CD14-positive monocyte (primary cell): ENCODE measurements at regions not wholly inside any gene's neighbourhood (a gene's known extent, or its start where the extent isn't known, plus 50 kb on each side); places are given as distances from the start of the nearest gene placed in this dataset.

Experiments
- DNase-seq, 3 donors: peaks; one replicate each; pipeline ENCODE4 v3.0.0-alpha.2; 2011 to 2022
- H2AFZ ChIP-seq: 2 replicates; pipeline ENCODE4 v1.6.0; 2012; ENCODE audit warnings: mild to moderate bottlenecking, low read depth, low read length, inconsistent platforms; ENCODE audit not compliant: insufficient read depth, poor library complexity, severe bottlenecking
- H3K27ac ChIP-seq, 2 donors: 1 replicate in 1 of 2; 2 replicates in 1 of 2; pipeline ENCODE4 v1.5.1; 2012 to 2013; ENCODE audit warnings: low read length in 2 of 2, control low read depth in 1 of 2, inconsistent platforms in 1 of 2, low read depth in 1 of 2, mild to moderate bottlenecking in 1 of 2
- H3K27me3 ChIP-seq, 2 donors: one replicate each; pipeline versions ENCODE4 v1.6.0 to v1.6.1; 2011 to 2013; ENCODE audit warnings: low read length in 2 of 2; ENCODE audit not compliant: control insufficient read depth in 2 of 2, insufficient read depth in 2 of 2
- H3K36me3 ChIP-seq, 2 donors: replicated peaks in 1 of 2; 1 replicate in 1 of 2; 2 replicates in 1 of 2; pipeline versions ENCODE4 v1.5.1 to v1.6.1; 2012 to 2013; ENCODE audit warnings: low read length in 2 of 2, control low read depth in 1 of 2, inconsistent platforms in 1 of 2, mild to moderate bottlenecking in 1 of 2; ENCODE audit not compliant: insufficient read depth in 2 of 2, control insufficient read depth in 1 of 2
- H3K4me1 ChIP-seq, 2 donors: 1 replicate in 1 of 2; 2 replicates in 1 of 2; pipeline versions ENCODE4 v1.5.1 to v1.6.1; 2012 to 2013; ENCODE audit warnings: low read length in 2 of 2, control low read depth in 1 of 2, inconsistent platforms in 1 of 2, mild to moderate bottlenecking in 1 of 2, moderate library complexity in 1 of 2; ENCODE audit not compliant: insufficient read depth in 2 of 2, control insufficient read depth in 1 of 2
- H3K4me2 ChIP-seq: replicated peaks from 2 replicates; pipeline ENCODE3; 2012; ENCODE audit warnings: low read length, moderate library complexity, mild to moderate bottlenecking; ENCODE audit not compliant: poor library complexity, severe bottlenecking; ENCODE audit errors: extremely low read depth
- H3K4me3 ChIP-seq, 3 experiments: fragments of 200-600 bp in 1 of 3; sonication (generic) in 1 of 3; replicated peaks in 1 of 3; 1 replicate in 2 of 3; 2 replicates in 1 of 3; pipeline ENCODE4 v1.5.1; 2011 to 2013; ENCODE audit warnings: low read length in 3 of 3, mild to moderate bottlenecking in 3 of 3, control low read depth in 2 of 3, low read depth in 2 of 3, inconsistent platforms in 1 of 3, moderate library complexity in 1 of 3
- H3K79me2 ChIP-seq: 2 replicates; pipeline ENCODE4 v1.6.0; 2012; ENCODE audit warnings: mild to moderate bottlenecking, control low read depth, inconsistent platforms, low read length, moderate library complexity; ENCODE audit not compliant: insufficient read depth
- H3K9ac ChIP-seq: 2 replicates; pipeline ENCODE4 v1.6.0; 2017; ENCODE audit warnings: low read length, mild to moderate bottlenecking; ENCODE audit not compliant: insufficient read depth, poor library complexity, severe bottlenecking
- H3K9me3 ChIP-seq, 2 donors: replicated peaks in 1 of 2; 1 replicate in 1 of 2; 2 replicates in 1 of 2; pipeline versions ENCODE4 v1.5.1 to v1.6.1; 2012 to 2013; ENCODE audit warnings: low read length in 2 of 2, control low read depth in 1 of 2; ENCODE audit not compliant: control insufficient read depth in 1 of 2, insufficient read depth in 1 of 2
- H4K20me1 ChIP-seq: 2 replicates; pipeline ENCODE4 v1.6.0; 2012; ENCODE audit warnings: mild to moderate bottlenecking, low read length, control low read depth, moderate library complexity; ENCODE audit not compliant: insufficient read depth
- H3K27ac Mint-ChIP-seq, 7 donors: one replicate each; pipeline ENCODE4 v1.8.0; 2020; ENCODE audit warnings: mild to moderate bottlenecking in 7 of 7, mixed read lengths in 7 of 7, moderate library complexity in 6 of 7, inconsistent platforms in 2 of 7
- H3K27me3 Mint-ChIP-seq, 3 donors: one replicate each; pipeline ENCODE4 v1.8.0; 2021 to 2022; ENCODE audit warnings: low read depth in 3 of 3, mild to moderate bottlenecking in 3 of 3, mixed read lengths in 3 of 3, moderate library complexity in 3 of 3, inconsistent platforms in 1 of 3
- H3K36me3 Mint-ChIP-seq, 2 donors: one replicate each; pipeline ENCODE4 v1.8.0; 2020; ENCODE audit warnings: mixed read lengths in 2 of 2, inconsistent platforms in 1 of 2, mild to moderate bottlenecking in 1 of 2
- H3K4me1 Mint-ChIP-seq: one replicate; pipeline ENCODE4 v1.8.0; 2020; ENCODE audit warnings: mild to moderate bottlenecking, mixed read lengths
- H3K4me3 Mint-ChIP-seq, 2 donors: one replicate each; pipeline ENCODE4 v1.8.0; 2020; ENCODE audit warnings: mild to moderate bottlenecking in 2 of 2, mixed read lengths in 2 of 2, moderate library complexity in 1 of 2
- H3K9me3 Mint-ChIP-seq, 7 donors: one replicate each; pipeline ENCODE4 v1.8.0; 2020 to 2022; ENCODE audit warnings: mixed read lengths in 7 of 7, mild to moderate bottlenecking in 6 of 7, moderate library complexity in 6 of 7, inconsistent platforms in 2 of 7
- WGBS: methylation state at CpG from one replicate; pipeline ENCODE4 v1.1.5; 2013; ENCODE audit warnings: missing lambda C conversion rate; ENCODE audit not compliant: insufficient coverage; 5-methylcytosine and 5-hydroxymethylcytosine counted together
- intact Hi-C, 2 donors: fragments of 100-400 bp; cut with micrococcal nuclease; formaldehyde crosslinking; loops; one replicate each; pipeline versions ENCODE4 v1.15.0 to v1.15.1; 2023
- TF ChIP-seq, protein P1 (sequence below): fragments of 200-600 bp; IDR thresholded peaks from one replicate; pipeline ENCODE4 v1.8.0; 2022; ENCODE audit warnings: antibody characterized with exemption, mild to moderate bottlenecking

- H3K79me2 ChIP-seq, result no peaks in the 10 kb centered on the region
- no peak overlapping the region for H2AFZ ChIP-seq
- intact Hi-C loops, result no loop called here
- Mint-ChIP-seq H3K4me3 (no peak overlapping the region), H3K4me1 (no peaks in the 10 kb centered on the region), H3K36me3 (no peaks in the 10 kb centered on the region), H3K27ac (no peak overlapping the region), H3K27me3 (peaks cover 0 to 1% (median 0%) of the 10 kb centered on the region in 3 donors), H3K9me3 (peaks cover 2 to 13% (median 5%) of the 10 kb centered on the region in 7 donors)
- no peaks in the 10 kb centered on the region for H4K20me1 ChIP-seq
- H3K4me3 ChIP-seq, result no peak overlapping the region
- no peak for DNase-seq
- H3K36me3 ChIP-seq, result no peaks in the 10 kb centered on the region
- H3K9me3 ChIP-seq, result peaks cover 0 to 3% of the 10 kb centered on the region in 2 donors
- no peak overlapping the region for H3K9ac ChIP-seq
- H3K27me3 ChIP-seq, result no peaks in the 10 kb centered on the region
- no peaks in the 10 kb centered on the region for H3K4me1 ChIP-seq
- no peak overlapping the region for H3K4me2 ChIP-seq
- 90% methylated on average over 1 of the region's 2 CpGs for WGBS
- no peak overlapping the region for H3K27ac ChIP-seq
- TF ChIP-seq, protein P1, sequence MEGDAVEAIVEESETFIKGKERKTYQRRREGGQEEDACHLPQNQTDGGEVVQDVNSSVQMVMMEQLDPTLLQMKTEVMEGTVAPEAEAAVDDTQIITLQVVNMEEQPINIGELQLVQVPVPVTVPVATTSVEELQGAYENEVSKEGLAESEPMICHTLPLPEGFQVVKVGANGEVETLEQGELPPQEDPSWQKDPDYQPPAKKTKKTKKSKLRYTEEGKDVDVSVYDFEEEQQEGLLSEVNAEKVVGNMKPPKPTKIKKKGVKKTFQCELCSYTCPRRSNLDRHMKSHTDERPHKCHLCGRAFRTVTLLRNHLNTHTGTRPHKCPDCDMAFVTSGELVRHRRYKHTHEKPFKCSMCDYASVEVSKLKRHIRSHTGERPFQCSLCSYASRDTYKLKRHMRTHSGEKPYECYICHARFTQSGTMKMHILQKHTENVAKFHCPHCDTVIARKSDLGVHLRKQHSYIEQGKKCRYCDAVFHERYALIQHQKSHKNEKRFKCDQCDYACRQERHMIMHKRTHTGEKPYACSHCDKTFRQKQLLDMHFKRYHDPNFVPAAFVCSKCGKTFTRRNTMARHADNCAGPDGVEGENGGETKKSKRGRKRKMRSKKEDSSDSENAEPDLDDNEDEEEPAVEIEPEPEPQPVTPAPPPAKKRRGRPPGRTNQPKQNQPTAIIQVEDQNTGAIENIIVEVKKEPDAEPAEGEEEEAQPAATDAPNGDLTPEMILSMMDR, result no peak
Observed at GRCh38 chr4:101527188-101527587, 179.9 kb upstream of the PPP3CA start.

DNA sequence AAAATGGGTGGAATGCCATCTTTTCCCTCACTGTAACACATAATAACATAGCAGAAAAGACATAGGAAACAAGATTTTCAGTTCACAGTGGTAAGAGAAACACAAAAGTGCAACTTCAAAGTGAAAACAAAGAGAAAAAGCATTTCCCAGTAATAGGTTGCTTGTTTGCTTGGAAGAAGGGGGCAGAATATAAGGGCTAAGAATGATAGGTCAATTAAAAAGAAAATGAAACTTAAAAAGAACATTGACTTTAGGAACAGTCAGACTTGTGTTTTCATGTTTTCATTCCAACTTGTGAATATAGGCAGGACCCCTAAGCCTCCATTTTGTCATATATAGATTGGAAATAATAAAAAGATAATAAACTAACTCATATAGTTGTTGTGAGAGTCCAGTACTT lies 168.2 kb upstream of the PPP3CA start:
- no peak overlapping the region for H3K4me3 ChIP-seq
- H4K20me1 ChIP-seq, result no peaks in the 10 kb centered on the region
- Mint-ChIP-seq H3K4me3 (no peak overlapping the region), H3K27me3 (no peaks in the 10 kb centered on the region), H3K36me3 (no peaks in the 10 kb centered on the region), H3K9me3 (peaks cover 0 to 4% (median 0%) of the 10 kb centered on the region in 7 donors), H3K4me1 (no peaks in the 10 kb centered on the region), H3K27ac (no peak overlapping the region)
- no peaks in the 10 kb centered on the region for H3K4me1 ChIP-seq
- no peaks in the 10 kb centered on the region for H3K79me2 ChIP-seq
- H3K27ac ChIP-seq, result no peak overlapping the region
- intact Hi-C loops, result no loop called here
- H3K9me3 ChIP-seq, result no peaks in the 10 kb centered on the region
- no peak overlapping the region for H3K9ac ChIP-seq
- no peaks in the 10 kb centered on the region for H3K27me3 ChIP-seq
- no peak overlapping the region for H3K4me2 ChIP-seq
- H2AFZ ChIP-seq, result no peak overlapping the region
- TF ChIP-seq, protein P1, result no peak
- H3K36me3 ChIP-seq, result no peaks in the 10 kb centered on the region
- no peak for DNase-seq
